ENCODE measurements at regions not wholly inside any gene's neighbourhood (a gene's known extent, or its start where the extent isn't known, plus 50 kb on each side); places are given as distances from the start of the nearest gene placed in this dataset.
A peak's percentile ranks its signal among the peaks of the same experiment; 100 is the strongest.

- Histone ChIP-seq H3K27me3 (ENCODE audit: control insufficient read depth in 3 of 3, insufficient read depth in 3 of 3, low read length in 3 of 3) (no peaks in the 10 kb centered on the region), H3K27ac (ENCODE audit: low read depth, low read length) (no peak overlapping the region), H3K9ac (ENCODE audit: low read depth in 1 of 3, low read length in 3 of 3) (no peak overlapping the region), H3K36me3 (ENCODE audit: control insufficient read depth in 3 of 3, insufficient read depth in 3 of 3, low read length in 3 of 3) (no peaks in the 10 kb centered on the region), H3K4me3 (ENCODE audit: low read length in 3 of 3) (no peak overlapping the region), H3K4me1 (ENCODE audit: control insufficient read depth in 3 of 3, insufficient read depth in 3 of 3, low read length in 3 of 3) (no peaks in the 10 kb centered on the region), H3K9me3 (ENCODE audit: control insufficient read depth in 3 of 3, low read length in 3 of 3) (no peaks in the 10 kb centered on the region)
These were observed 680.5 kb upstream of the ADAMTS5 start for GRCh38 chr21:27647401-27647800.

GRCh38 chr21:27646691-27647090 lies 679.8 kb upstream of the ADAMTS5 start:
- Histone ChIP-seq H3K4me3 (ENCODE audit: low read length in 3 of 3) (no peak overlapping the region), H3K27ac (ENCODE audit: low read depth, low read length) (no peak overlapping the region), H3K4me1 (ENCODE audit: control insufficient read depth in 3 of 3, insufficient read depth in 3 of 3, low read length in 3 of 3) (no peaks in the 10 kb centered on the region), H3K36me3 (ENCODE audit: control insufficient read depth in 3 of 3, insufficient read depth in 3 of 3, low read length in 3 of 3) (no peaks in the 10 kb centered on the region), H3K9ac (ENCODE audit: low read depth in 1 of 3, low read length in 3 of 3) (no peak overlapping the region), H3K9me3 (ENCODE audit: control insufficient read depth in 3 of 3, low read length in 3 of 3) (no peaks in the 10 kb centered on the region), H3K27me3 (ENCODE audit: control insufficient read depth in 3 of 3, insufficient read depth in 3 of 3, low read length in 3 of 3) (no peaks in the 10 kb centered on the region)

DNA sequence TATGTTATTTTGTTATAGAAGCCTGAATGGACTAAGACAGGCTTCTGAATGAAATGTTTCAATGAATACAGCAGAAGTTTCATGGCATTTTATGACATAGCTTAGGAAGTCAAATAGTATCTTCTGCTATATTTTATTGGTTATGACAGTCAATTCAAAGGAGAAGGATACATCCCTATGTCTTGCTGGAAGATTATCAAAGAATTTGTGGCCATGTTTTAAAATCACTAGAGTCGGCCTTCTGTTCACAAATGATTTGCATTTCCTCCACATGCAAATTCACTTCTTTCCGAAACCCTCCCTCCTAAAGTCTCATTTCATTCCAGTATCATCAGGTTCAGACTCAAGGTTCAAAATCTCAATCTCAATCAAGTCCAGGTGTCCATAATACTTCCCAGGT lies 679.2 kb upstream of the ADAMTS5 start:
- no peaks in the 10 kb centered on the region for H3K36me3 ChIP-seq (ENCODE audit: control insufficient read depth in 3 of 3, insufficient read depth in 3 of 3, low read length in 3 of 3)
- no peaks in the 10 kb centered on the region for H3K4me1 ChIP-seq (ENCODE audit: control insufficient read depth in 3 of 3, insufficient read depth in 3 of 3, low read length in 3 of 3)
- no peaks in the 10 kb centered on the region for H3K27me3 ChIP-seq (ENCODE audit: control insufficient read depth in 3 of 3, insufficient read depth in 3 of 3, low read length in 3 of 3)
- H3K9ac ChIP-seq (ENCODE audit: low read depth in 1 of 3, low read length in 3 of 3): no peak overlapping the region
- H3K27ac ChIP-seq (ENCODE audit: low read depth, low read length): no peak overlapping the region
- no peaks in the 10 kb centered on the region for H3K9me3 ChIP-seq (ENCODE audit: control insufficient read depth in 3 of 3, low read length in 3 of 3)
- H3K4me3 ChIP-seq (ENCODE audit: low read length in 3 of 3): no peak overlapping the region

GRCh38 chr21:27645285-27645684 lies 678.4 kb upstream of the ADAMTS5 start:
- H3K4me3 ChIP-seq (ENCODE audit: low read length in 3 of 3): no peak overlapping the region
- H3K27ac ChIP-seq (ENCODE audit: low read depth, low read length): no peak overlapping the region
- H3K4me1 ChIP-seq (ENCODE audit: control insufficient read depth in 3 of 3, insufficient read depth in 3 of 3, low read length in 3 of 3): no peaks in the 10 kb centered on the region
- H3K36me3 ChIP-seq (ENCODE audit: control insufficient read depth in 3 of 3, insufficient read depth in 3 of 3, low read length in 3 of 3): no peaks in the 10 kb centered on the region
- no peaks in the 10 kb centered on the region for H3K27me3 ChIP-seq (ENCODE audit: control insufficient read depth in 3 of 3, insufficient read depth in 3 of 3, low read length in 3 of 3)
- H3K9ac ChIP-seq (ENCODE audit: low read depth in 1 of 3, low read length in 3 of 3): no peak overlapping the region
- H3K9me3 ChIP-seq (ENCODE audit: control insufficient read depth in 3 of 3, low read length in 3 of 3): no peaks in the 10 kb centered on the region

GRCh38 chr21:27643326-27643725 lies 676.4 kb upstream of the ADAMTS5 start:
- no peaks in the 10 kb centered on the region for H3K4me1 ChIP-seq (ENCODE audit: control insufficient read depth in 3 of 3, insufficient read depth in 3 of 3, low read length in 3 of 3)
- no peaks in the 10 kb centered on the region for H3K9me3 ChIP-seq (ENCODE audit: control insufficient read depth in 3 of 3, low read length in 3 of 3)
- no peak overlapping the region for H3K4me3 ChIP-seq (ENCODE audit: low read length in 3 of 3)
- H3K27ac ChIP-seq (ENCODE audit: low read depth, low read length): no peak overlapping the region
- H3K27me3 ChIP-seq (ENCODE audit: control insufficient read depth in 3 of 3, insufficient read depth in 3 of 3, low read length in 3 of 3): no peaks in the 10 kb centered on the region
- no peaks in the 10 kb centered on the region for H3K36me3 ChIP-seq (ENCODE audit: control insufficient read depth in 3 of 3, insufficient read depth in 3 of 3, low read length in 3 of 3)
- no peak overlapping the region for H3K9ac ChIP-seq (ENCODE audit: low read depth in 1 of 3, low read length in 3 of 3)

DNA sequence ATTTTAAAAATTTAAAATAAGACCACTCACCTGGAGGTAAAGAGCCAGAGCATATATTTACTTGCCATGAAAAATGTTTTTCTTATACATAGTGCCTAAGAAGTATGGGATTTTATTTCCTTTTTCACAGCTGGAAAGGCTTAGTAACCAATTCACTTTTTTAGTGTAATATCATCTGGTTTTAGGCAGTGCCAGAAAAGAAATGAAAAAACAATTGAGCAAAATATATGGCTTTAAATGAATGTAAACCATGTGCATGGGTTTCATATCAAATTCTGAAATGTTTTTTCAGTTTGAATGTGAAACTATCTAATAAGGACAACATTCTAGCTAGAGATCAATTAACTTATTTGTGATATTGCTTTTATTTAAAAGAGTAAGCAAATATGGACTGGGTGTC lies 672.4 kb upstream of the ADAMTS5 start:
- Histone ChIP-seq H3K4me3 (ENCODE audit: low read length in 3 of 3) (no peak overlapping the region), H3K27me3 (ENCODE audit: control insufficient read depth in 3 of 3, insufficient read depth in 3 of 3, low read length in 3 of 3) (no peaks in the 10 kb centered on the region), H3K9me3 (ENCODE audit: control insufficient read depth in 3 of 3, low read length in 3 of 3) (no peaks in the 10 kb centered on the region), H3K9ac (ENCODE audit: low read depth in 1 of 3, low read length in 3 of 3) (no peak overlapping the region), H3K36me3 (ENCODE audit: control insufficient read depth in 3 of 3, insufficient read depth in 3 of 3, low read length in 3 of 3) (no peaks in the 10 kb centered on the region), H3K4me1 (ENCODE audit: control insufficient read depth in 3 of 3, insufficient read depth in 3 of 3, low read length in 3 of 3) (peaks cover 0 to 4% (median 4%) of the 10 kb centered on the region in 3 donors), H3K27ac (ENCODE audit: low read depth, low read length) (no peak overlapping the region)

DNA sequence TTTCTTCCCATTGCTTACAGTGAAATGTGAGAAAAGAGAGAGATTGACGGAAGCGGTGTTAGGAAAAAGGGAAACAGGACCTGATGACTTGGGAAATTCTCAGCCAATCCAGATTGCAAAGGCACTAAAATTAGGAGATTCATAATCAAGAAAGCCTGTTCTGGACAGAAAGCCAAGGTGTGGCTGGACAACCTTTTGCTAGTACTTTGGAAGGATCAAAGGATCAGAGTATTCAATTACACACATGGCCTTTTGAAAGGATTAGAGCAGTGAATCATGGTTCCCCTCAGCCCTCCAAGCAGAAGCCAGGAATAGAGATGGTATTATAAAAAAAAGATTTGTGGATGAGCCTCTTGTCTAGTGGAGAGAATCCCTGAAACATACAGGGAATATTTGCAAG lies 669.8 kb upstream of the ADAMTS5 start:
- H3K27ac ChIP-seq (ENCODE audit: low read depth, low read length): peak overlapping the region; percentile 87
- H3K36me3 ChIP-seq (ENCODE audit: control insufficient read depth in 3 of 3, insufficient read depth in 3 of 3, low read length in 3 of 3): no peaks in the 10 kb centered on the region
- peak overlapping the region in 2 of 3 donors; percentile 13 to 60 for H3K4me3 ChIP-seq (ENCODE audit: low read length in 3 of 3)

DNA sequence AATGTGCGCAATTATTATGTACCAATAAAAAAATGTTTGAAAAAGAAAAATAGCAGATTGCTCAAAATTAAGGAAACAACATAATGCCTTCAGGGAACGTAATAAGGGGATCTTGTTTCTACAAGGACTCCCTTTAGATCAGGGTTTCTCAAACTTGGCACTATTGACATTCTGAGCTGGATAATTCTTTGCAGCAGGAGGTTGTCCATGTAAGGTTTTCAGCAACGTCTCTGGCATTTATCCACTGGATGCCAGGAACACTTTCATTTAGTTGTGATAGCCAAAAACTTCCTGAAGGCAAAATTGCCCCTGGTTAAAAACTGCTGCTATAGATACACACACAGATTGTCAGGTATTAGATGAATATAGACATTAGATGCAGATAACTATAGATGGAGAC lies 666.7 kb upstream of the ADAMTS5 start:
- Histone ChIP-seq H3K36me3 (ENCODE audit: control insufficient read depth in 3 of 3, insufficient read depth in 3 of 3, low read length in 3 of 3) (no peaks in the 10 kb centered on the region), H3K4me3 (ENCODE audit: low read length in 3 of 3) (no peak overlapping the region), H3K9me3 (ENCODE audit: control insufficient read depth in 3 of 3, low read length in 3 of 3) (no peaks in the 10 kb centered on the region), H3K27ac (ENCODE audit: low read depth, low read length) (no peak overlapping the region), H3K9ac (ENCODE audit: low read depth in 1 of 3, low read length in 3 of 3) (no peak overlapping the region), H3K27me3 (ENCODE audit: control insufficient read depth in 3 of 3, insufficient read depth in 3 of 3, low read length in 3 of 3) (no peaks in the 10 kb centered on the region), H3K4me1 (ENCODE audit: control insufficient read depth in 3 of 3, insufficient read depth in 3 of 3, low read length in 3 of 3) (peaks cover 0 to 4% (median 4%) of the 10 kb centered on the region in 3 donors)

More for the DNA sequence above, 669.8 kb upstream of the ADAMTS5 start:
- Histone ChIP-seq H3K27me3 (ENCODE audit: control insufficient read depth in 3 of 3, insufficient read depth in 3 of 3, low read length in 3 of 3) (no peaks in the 10 kb centered on the region), H3K9ac (ENCODE audit: low read depth in 1 of 3, low read length in 3 of 3) (peak overlapping the region; percentile 44 to 78 (median 72)), H3K4me1 (ENCODE audit: control insufficient read depth in 3 of 3, insufficient read depth in 3 of 3, low read length in 3 of 3) (peaks cover 0 to 4% (median 4%) of the 10 kb centered on the region in 3 donors), H3K9me3 (ENCODE audit: control insufficient read depth in 3 of 3, low read length in 3 of 3) (no peaks in the 10 kb centered on the region)

DNA sequence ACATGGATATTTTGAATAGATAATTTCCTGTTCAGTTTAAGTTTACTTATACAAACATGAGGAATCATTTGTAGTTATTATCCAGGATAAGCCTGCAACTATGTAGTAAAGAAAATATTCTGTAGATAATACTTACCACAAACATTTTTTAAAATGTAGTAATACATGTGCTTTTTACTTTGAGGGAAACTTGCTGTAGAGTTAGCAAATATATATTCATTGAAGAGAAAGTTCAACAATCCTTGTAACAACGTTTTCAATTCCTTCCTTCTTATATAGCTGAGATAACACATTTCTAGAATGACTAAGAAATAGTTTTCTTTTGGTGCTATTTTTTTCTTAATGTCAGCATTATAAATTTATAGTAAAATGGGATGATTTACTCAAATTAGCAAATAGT lies 664.6 kb upstream of the ADAMTS5 start:
- Histone ChIP-seq H3K27ac (ENCODE audit: low read depth, low read length) (no peak overlapping the region), H3K27me3 (ENCODE audit: control insufficient read depth in 3 of 3, insufficient read depth in 3 of 3, low read length in 3 of 3) (no peaks in the 10 kb centered on the region), H3K9me3 (ENCODE audit: control insufficient read depth in 3 of 3, low read length in 3 of 3) (no peaks in the 10 kb centered on the region), H3K4me1 (ENCODE audit: control insufficient read depth in 3 of 3, insufficient read depth in 3 of 3, low read length in 3 of 3) (peaks cover 0 to 4% (median 2%) of the 10 kb centered on the region in 3 donors), H3K36me3 (ENCODE audit: control insufficient read depth in 3 of 3, insufficient read depth in 3 of 3, low read length in 3 of 3) (no peaks in the 10 kb centered on the region), H3K9ac (ENCODE audit: low read depth in 1 of 3, low read length in 3 of 3) (no peak overlapping the region), H3K4me3 (ENCODE audit: low read length in 3 of 3) (no peak overlapping the region)

- no peak overlapping the region for H3K4me3 ChIP-seq (ENCODE audit: low read length in 3 of 3)
- H3K9ac ChIP-seq (ENCODE audit: low read depth in 1 of 3, low read length in 3 of 3): no peak overlapping the region
- no peaks in the 10 kb centered on the region for H3K27me3 ChIP-seq (ENCODE audit: control insufficient read depth in 3 of 3, insufficient read depth in 3 of 3, low read length in 3 of 3)
- H3K4me1 ChIP-seq (ENCODE audit: control insufficient read depth in 3 of 3, insufficient read depth in 3 of 3, low read length in 3 of 3): no peaks in the 10 kb centered on the region
- no peak overlapping the region for H3K27ac ChIP-seq (ENCODE audit: low read depth, low read length)
- no peaks in the 10 kb centered on the region for H3K36me3 ChIP-seq (ENCODE audit: control insufficient read depth in 3 of 3, insufficient read depth in 3 of 3, low read length in 3 of 3)
- H3K9me3 ChIP-seq (ENCODE audit: control insufficient read depth in 3 of 3, low read length in 3 of 3): no peaks in the 10 kb centered on the region
These were observed 655.7 kb upstream of the ADAMTS5 start for GRCh38 chr21:27622631-27623030.

- Histone ChIP-seq H3K4me1 (ENCODE audit: control insufficient read depth in 3 of 3, insufficient read depth in 3 of 3, low read length in 3 of 3) (no peaks in the 10 kb centered on the region), H3K4me3 (ENCODE audit: low read length in 3 of 3) (no peak overlapping the region), H3K9me3 (ENCODE audit: control insufficient read depth in 3 of 3, low read length in 3 of 3) (no peaks in the 10 kb centered on the region), H3K27me3 (ENCODE audit: control insufficient read depth in 3 of 3, insufficient read depth in 3 of 3, low read length in 3 of 3) (no peaks in the 10 kb centered on the region), H3K9ac (ENCODE audit: low read depth in 1 of 3, low read length in 3 of 3) (no peak overlapping the region), H3K36me3 (ENCODE audit: control insufficient read depth in 3 of 3, insufficient read depth in 3 of 3, low read length in 3 of 3) (no peaks in the 10 kb centered on the region), H3K27ac (ENCODE audit: low read depth, low read length) (no peak overlapping the region)
These were observed 647.3 kb upstream of the ADAMTS5 start for GRCh38 chr21:27614231-27614630.

All from skeletal muscle tissue (tissue), 3 donors.